ENCODE measurements at regions not wholly inside any gene's neighbourhood (a gene's known extent, or its start where the extent isn't known, plus 50 kb on each side); places are given as distances from the start of the nearest gene placed in this dataset.

GRCh38 chr22:27628341-27628740 is 173.2 kb downstream of the MN1 start (continued):
- TF ChIP-seq CHD7 (IDR thresholded peaks at IDR 0.05; ENCODE audit: insufficient replicate concordance, low read length): no peak
- no peak for TF ChIP-seq RXRA (IDR thresholded peaks at IDR 0.05; ENCODE audit: insufficient read depth, low read depth, low read length)
- no peak for TF ChIP-seq BACH1 (IDR thresholded peaks at IDR 0.05; ENCODE audit: low read length)
- no peak for TF ChIP-seq EGR1 (IDR thresholded peaks at IDR 0.05; ENCODE audit: borderline replicate concordance, low read depth, low read length)
- TF ChIP-seq TCF12 (IDR thresholded peaks at IDR 0.05; ENCODE audit: low read depth, low read length): no peak
- no peak for TF ChIP-seq KDM4A (IDR thresholded peaks at IDR 0.05; ENCODE audit: low read depth, low read length, severe bottlenecking)
- no peak for TF ChIP-seq MAFK (IDR thresholded peaks at IDR 0.05; ENCODE audit: low read depth, low read length)
- TF ChIP-seq CTBP2 (IDR thresholded peaks at IDR 0.05; ENCODE audit: borderline replicate concordance, insufficient read depth, insufficient read length, low read length): no peak
- no peak for TF ChIP-seq GABPA (IDR thresholded peaks at IDR 0.05; ENCODE audit: borderline replicate concordance, insufficient read depth, low read length)
- TF ChIP-seq RAD21 (IDR thresholded peaks at IDR 0.05 in 1 of 2, conservative IDR thresholded peaks at IDR 0.05 in 1 of 2; ENCODE audit: low read depth in 2 of 2, low read length in 2 of 2): no peak
- TF ChIP-seq USF2 (IDR thresholded peaks at IDR 0.05; ENCODE audit: low read length): no peak

All from H1 (cell line).